ENCODE measurements at regions not wholly inside any gene's neighbourhood (a gene's known extent, or its start where the extent isn't known, plus 50 kb on each side); places are given as distances from the start of the nearest gene placed in this dataset.

- TF ChIP-seq EP300 (IDR thresholded peaks at IDR 0.05) (no peak), POLR2AphosphoS5 (IDR thresholded peaks at IDR 0.05) (no peak), CTCF (IDR thresholded peaks at IDR 0.05) (no peak), POLR2A (IDR thresholded peaks at IDR 0.05) (no peak)
- Histone ChIP-seq H3K4me3 (no peak overlapping the region), H3K9me3 (no peaks in the 10 kb centered on the region), H3K4me1 (no peaks in the 10 kb centered on the region), H3K36me3 (no peaks in the 10 kb centered on the region), H3K27ac (no peak overlapping the region), H3K27me3 (no peaks in the 10 kb centered on the region)
- DNase-seq (ENCODE audit: low spot score in 2 of 2), result no peak
- WGBS, result 55% methylated on average over 6 of the region's 6 CpGs
Observed at GRCh38 chr4:181752516-181752915, 490.7 kb upstream of the TENM3 start.

GRCh38 chr4:181753207-181753606 lies 490.0 kb upstream of the TENM3 start:
- H3K4me1 ChIP-seq, result no peaks in the 10 kb centered on the region

GRCh38 chr4:181755846-181756245 lies 487.4 kb upstream of the TENM3 start:
- no peaks in the 10 kb centered on the region for H3K36me3 ChIP-seq
- no peaks in the 10 kb centered on the region for H3K9me3 ChIP-seq
- no peaks in the 10 kb centered on the region for H3K4me1 ChIP-seq
- H3K4me3 ChIP-seq, result no peak overlapping the region
- H3K27me3 ChIP-seq, result no peaks in the 10 kb centered on the region
- no peak for DNase-seq (ENCODE audit: low spot score in 2 of 2)
- H3K27ac ChIP-seq, result no peak overlapping the region
- WGBS, result 68% methylated on average over 5 of the region's 5 CpGs
- no peak for TF ChIP-seq POLR2A (IDR thresholded peaks at IDR 0.05)
- no peak for TF ChIP-seq POLR2AphosphoS5 (IDR thresholded peaks at IDR 0.05)
- no peak for TF ChIP-seq EP300 (IDR thresholded peaks at IDR 0.05)
- TF ChIP-seq CTCF (IDR thresholded peaks at IDR 0.05), result no peak

More at GRCh38 chr4:181753207-181753606, 490.0 kb upstream of the TENM3 start:
- WGBS, result 53% methylated on average over 4 of the region's 4 CpGs
- H3K27me3 ChIP-seq, result no peaks in the 10 kb centered on the region
- H3K9me3 ChIP-seq, result no peaks in the 10 kb centered on the region
- DNase-seq (ENCODE audit: low spot score in 2 of 2), result no peak
- TF ChIP-seq CTCF (IDR thresholded peaks at IDR 0.05) (no peak), EP300 (IDR thresholded peaks at IDR 0.05) (no peak), POLR2A (IDR thresholded peaks at IDR 0.05) (no peak), POLR2AphosphoS5 (IDR thresholded peaks at IDR 0.05) (no peak)
- H3K4me3 ChIP-seq, result no peak overlapping the region
- H3K27ac ChIP-seq, result no peak overlapping the region
- H3K36me3 ChIP-seq, result no peaks in the 10 kb centered on the region

GRCh38 chr4:181756451-181757095 lies 486.6 kb upstream of the TENM3 start:
- Histone ChIP-seq H3K27me3 (no peaks in the 10 kb centered on the region), H3K9me3 (no peaks in the 10 kb centered on the region), H3K27ac (no peak overlapping the region), H3K4me3 (no peak overlapping the region), H3K4me1 (no peaks in the 10 kb centered on the region), H3K36me3 (no peaks in the 10 kb centered on the region)
- no peak for DNase-seq (ENCODE audit: low spot score in 2 of 2)
- 73% methylated on average over 5 of the region's 5 CpGs for WGBS
- TF ChIP-seq POLR2AphosphoS5 (IDR thresholded peaks at IDR 0.05), result no peak
- TF ChIP-seq POLR2A (IDR thresholded peaks at IDR 0.05), result no peak
- no peak for TF ChIP-seq EP300 (IDR thresholded peaks at IDR 0.05)
- no peak for TF ChIP-seq CTCF (IDR thresholded peaks at IDR 0.05)

- H3K4me3 ChIP-seq, result no peak overlapping the region
- no peaks in the 10 kb centered on the region for H3K9me3 ChIP-seq
- H3K27me3 ChIP-seq, result no peaks in the 10 kb centered on the region
- no peak overlapping the region for H3K27ac ChIP-seq
- no peak for DNase-seq (ENCODE audit: low spot score in 2 of 2)
- H3K36me3 ChIP-seq, result no peaks in the 10 kb centered on the region
- 57% methylated on average over 3 of the region's 3 CpGs for WGBS
- no peaks in the 10 kb centered on the region for H3K4me1 ChIP-seq
- TF ChIP-seq EP300 (IDR thresholded peaks at IDR 0.05), result no peak
- no peak for TF ChIP-seq CTCF (IDR thresholded peaks at IDR 0.05)
- no peak for TF ChIP-seq POLR2A (IDR thresholded peaks at IDR 0.05)
- TF ChIP-seq POLR2AphosphoS5 (IDR thresholded peaks at IDR 0.05), result no peak
Observed at GRCh38 chr4:181757098-181757497, 486.1 kb upstream of the TENM3 start.
